ENCODE measurements at regions not wholly inside any gene's neighbourhood (a gene's known extent, or its start where the extent isn't known, plus 50 kb on each side); places are given as distances from the start of the nearest gene placed in this dataset.
A peak's percentile ranks its signal among the peaks of the same experiment; 100 is the strongest.
"Not testable (repeated sequence)": the region's sequence is repeated elsewhere in the genome, so short reads cannot be mapped to it uniquely, and the experiment has no call there.

GRCh38 chr5:56731473-56731872 lies 83.9 kb upstream of the MAP3K1 start:
- ATAC-seq: not testable (repeated sequence)

GRCh38 chr5:56729488-56729887 lies 85.9 kb upstream of the MAP3K1 start:
- ATAC-seq: no peak

GRCh38 chr5:56725711-56726411 lies 89.5 kb upstream of the MAP3K1 start:
- ATAC-seq: no peak

- not testable (repeated sequence) for ATAC-seq
Measured at GRCh38 chr5:56724857-56725256, 90.5 kb upstream of the MAP3K1 start.

GRCh38 chr5:56722317-56722716 lies 93.0 kb upstream of the MAP3K1 start:
- ATAC-seq: no peak

- peak; percentile 95 for ATAC-seq
Measured at GRCh38 chr5:56717253-56717987, 97.9 kb upstream of the MAP3K1 start.

GRCh38 chr5:56715986-56716385 lies 99.4 kb upstream of the MAP3K1 start:
- ATAC-seq: peak; percentile 54

GRCh38 chr5:56712895-56713591 lies 102.3 kb upstream of the MAP3K1 start:
- no peak for ATAC-seq

- no peak for ATAC-seq
Measured at GRCh38 chr5:56710826-56711590, 104.3 kb upstream of the MAP3K1 start.

- ATAC-seq: no peak
Measured at GRCh38 chr5:56706504-56706903, 108.8 kb upstream of the MAP3K1 start.

- ATAC-seq: no peak
Measured at GRCh38 chr5:56705217-56705616, 110.1 kb upstream of the MAP3K1 start.

- ATAC-seq: no peak
Measured at GRCh38 chr5:56703952-56704351, 111.4 kb upstream of the MAP3K1 start.

GRCh38 chr5:56700711-56701110 lies 114.6 kb upstream of the MAP3K1 start:
- ATAC-seq: no peak

- no peak for ATAC-seq
Measured at GRCh38 chr5:56699538-56699937, 115.8 kb upstream of the MAP3K1 start.

- peak; percentile 46 for ATAC-seq
Measured at GRCh38 chr5:56698463-56699381, 116.6 kb upstream of the MAP3K1 start.

GRCh38 chr5:56696900-56697299 lies 118.4 kb upstream of the MAP3K1 start:
- ATAC-seq: no peak

GRCh38 chr5:56693220-56693579 lies 122.1 kb upstream of the MAP3K1 start:
- ATAC-seq: no peak

GRCh38 chr5:56692359-56693219 lies 122.8 kb upstream of the MAP3K1 start:
- ATAC-seq: no peak

GRCh38 chr5:56688402-56688801 lies 126.9 kb upstream of the MAP3K1 start:
- ATAC-seq: no peak

GRCh38 chr5:56686337-56687195 lies 128.8 kb upstream of the MAP3K1 start:
- ATAC-seq: no peak

Measured in esophagus mucosa (tissue), 1 donor.